ENCODE measurements at regions not wholly inside any gene's neighbourhood (a gene's known extent, or its start where the extent isn't known, plus 50 kb on each side); places are given as distances from the start of the nearest gene placed in this dataset.

- peak; percentile 70 for DNase-seq
These were observed 71.5 kb upstream of the CXADR start for GRCh38 chr21:17441370-17441769.

GRCh38 chr21:17442165-17442564 is 70.7 kb upstream of the CXADR start:
- DNase-seq: no peak

- DNase-seq: no peak
These were observed 68.0 kb upstream of the CXADR start for GRCh38 chr21:17444828-17445227.

GRCh38 chr21:17446737-17447136 is 66.1 kb upstream of the CXADR start:
- no peak for DNase-seq

- no peak for DNase-seq
These were observed 63.1 kb upstream of the CXADR start for GRCh38 chr21:17449701-17450100.

GRCh38 chr21:17451364-17451891 is 61.4 kb upstream of the CXADR start:
- no peak for DNase-seq

- no peak for DNase-seq
These were observed 58.4 kb upstream of the CXADR start for GRCh38 chr21:17454315-17455027.

GRCh38 chr21:17455028-17455353 is 57.9 kb upstream of the CXADR start:
- DNase-seq: no peak

GRCh38 chr21:17455451-17455850 is 57.4 kb upstream of the CXADR start:
- no peak for DNase-seq

GRCh38 chr21:17458279-17458678 is 54.6 kb upstream of the CXADR start:
- DNase-seq: no peak

- DNase-seq: no peak
These were observed 52.7 kb upstream of the CXADR start for GRCh38 chr21:17460094-17460493.

- DNase-seq: no peak
These were observed 51.8 kb upstream of the CXADR start for GRCh38 chr21:17461014-17461413.

GRCh38 chr21:17461582-17461981 is 51.3 kb upstream of the CXADR start:
- no peak for DNase-seq

GRCh38 chr21:17462276-17462981 is 50.4 kb upstream of the CXADR start:
- DNase-seq: no peak
